ELR (cell line): ENCODE measurements at regions not wholly inside any gene's neighbourhood (a gene's known extent, or its start where the extent isn't known, plus 50 kb on each side); places are given as distances from the start of the nearest gene placed in this dataset.

ENCODE experiments used
- DNase-seq: peaks from one replicate; pipeline ENCODE4 v3.0.0-alpha.2; 2015; ENCODE audit warnings: low read depth

- DNase-seq, result no peak
Measured at GRCh38 chr14:82719617-82720016, 1186.0 kb upstream of the SEL1L start.

- DNase-seq, result no peak
Measured at GRCh38 chr14:82720431-82720830, 1186.8 kb upstream of the SEL1L start.

- DNase-seq, result no peak
Measured at GRCh38 chr14:82720946-82721345, 1187.3 kb upstream of the SEL1L start.

- no peak for DNase-seq
Measured at GRCh38 chr14:82724316-82724715, 1190.7 kb upstream of the SEL1L start.

GRCh38 chr14:82725213-82725612 lies 1191.6 kb upstream of the SEL1L start:
- no peak for DNase-seq

GRCh38 chr14:82731526-82731925 lies 1197.9 kb upstream of the SEL1L start:
- DNase-seq, result no peak

- DNase-seq, result no peak
Measured at GRCh38 chr14:82740547-82740946, 1206.9 kb upstream of the SEL1L start.

GRCh38 chr14:82755476-82755875 lies 1221.8 kb upstream of the SEL1L start:
- DNase-seq, result no peak

- DNase-seq, result no peak
Measured at GRCh38 chr14:82755923-82756322, 1222.3 kb upstream of the SEL1L start.

GRCh38 chr14:82757776-82758175 lies 1224.1 kb upstream of the SEL1L start:
- no peak for DNase-seq

GRCh38 chr14:82759656-82760055 lies 1226.0 kb upstream of the SEL1L start:
- no peak for DNase-seq

GRCh38 chr14:82766123-82766522 lies 1232.5 kb upstream of the SEL1L start:
- DNase-seq, result no peak

- DNase-seq, result no peak
Measured at GRCh38 chr14:82766996-82767395, 1233.3 kb upstream of the SEL1L start.

- no peak for DNase-seq
Measured at GRCh38 chr14:82776958-82777357, 1243.3 kb upstream of the SEL1L start.

- no peak for DNase-seq
Measured at GRCh38 chr14:82778008-82778590, 1244.4 kb upstream of the SEL1L start.

- no peak for DNase-seq
Measured at GRCh38 chr14:82778601-82779000, 1244.9 kb upstream of the SEL1L start.

- DNase-seq, result no peak
Measured at GRCh38 chr14:82779301-82779700, 1245.6 kb upstream of the SEL1L start.

GRCh38 chr14:82785756-82786482 lies 1252.3 kb upstream of the SEL1L start:
- no peak for DNase-seq

- no peak for DNase-seq
Measured at GRCh38 chr14:82786483-82786880, 1252.8 kb upstream of the SEL1L start.

- no peak for DNase-seq
Measured at GRCh38 chr14:82796086-82796485, 1262.4 kb upstream of the SEL1L start.

GRCh38 chr14:82798276-82798675 lies 1264.6 kb upstream of the SEL1L start:
- no peak for DNase-seq

GRCh38 chr14:82805892-82806825 lies 1272.5 kb upstream of the SEL1L start:
- DNase-seq, result no peak

- DNase-seq, result no peak
Measured at GRCh38 chr14:82811246-82811645, 1277.6 kb upstream of the SEL1L start.
